Body of pancreas (tissue), 4 donors: ENCODE measurements at regions not wholly inside any gene's neighbourhood (a gene's known extent, or its start where the extent isn't known, plus 50 kb on each side); places are given as distances from the start of the nearest gene placed in this dataset.

Experiments
- POLR2A ChIP-seq, 3 donors: fragments of 450-650 bp; IDR thresholded peaks; one replicate each; pipeline ENCODE4 v1.6.1; 2016; ENCODE audit warnings: antibody characterized with exemption in 3 of 3, mild to moderate bottlenecking in 2 of 3
- TF ChIP-seq, protein P1 (sequence below), 7 experiments: fragments of 450-650 bp in 4 of 7; fragments of 200-600 bp in 3 of 7; sonication (generic) in 3 of 7; IDR thresholded peaks; one replicate each; pipeline ENCODE4 v1.5.1; 2016 to 2019; ENCODE audit warnings: antibody characterized with exemption in 7 of 7

DNA sequence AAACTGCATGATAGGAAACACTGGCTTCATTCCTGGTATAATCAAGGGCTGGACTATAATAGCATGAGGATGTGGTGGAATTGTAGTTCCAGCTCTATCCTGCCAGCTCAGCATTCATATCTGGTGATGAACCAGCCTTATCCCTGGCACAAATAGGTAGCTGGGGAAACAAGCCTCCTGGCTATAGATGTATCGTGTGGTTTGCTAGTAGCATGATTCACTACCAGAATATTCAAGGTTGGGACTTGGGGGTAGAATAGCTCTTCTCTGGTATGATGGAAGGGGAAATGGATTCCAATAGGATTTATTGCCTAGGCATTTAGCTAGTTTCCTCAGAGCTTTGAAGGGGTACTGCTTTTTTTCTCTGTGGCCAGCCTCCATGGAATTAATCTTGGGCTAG lies 532.8 kb downstream of the FBXO15 start:
- TF ChIP-seq, protein P1, sequence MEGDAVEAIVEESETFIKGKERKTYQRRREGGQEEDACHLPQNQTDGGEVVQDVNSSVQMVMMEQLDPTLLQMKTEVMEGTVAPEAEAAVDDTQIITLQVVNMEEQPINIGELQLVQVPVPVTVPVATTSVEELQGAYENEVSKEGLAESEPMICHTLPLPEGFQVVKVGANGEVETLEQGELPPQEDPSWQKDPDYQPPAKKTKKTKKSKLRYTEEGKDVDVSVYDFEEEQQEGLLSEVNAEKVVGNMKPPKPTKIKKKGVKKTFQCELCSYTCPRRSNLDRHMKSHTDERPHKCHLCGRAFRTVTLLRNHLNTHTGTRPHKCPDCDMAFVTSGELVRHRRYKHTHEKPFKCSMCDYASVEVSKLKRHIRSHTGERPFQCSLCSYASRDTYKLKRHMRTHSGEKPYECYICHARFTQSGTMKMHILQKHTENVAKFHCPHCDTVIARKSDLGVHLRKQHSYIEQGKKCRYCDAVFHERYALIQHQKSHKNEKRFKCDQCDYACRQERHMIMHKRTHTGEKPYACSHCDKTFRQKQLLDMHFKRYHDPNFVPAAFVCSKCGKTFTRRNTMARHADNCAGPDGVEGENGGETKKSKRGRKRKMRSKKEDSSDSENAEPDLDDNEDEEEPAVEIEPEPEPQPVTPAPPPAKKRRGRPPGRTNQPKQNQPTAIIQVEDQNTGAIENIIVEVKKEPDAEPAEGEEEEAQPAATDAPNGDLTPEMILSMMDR (IDR thresholded peaks at IDR 0.05): no peak
- TF ChIP-seq POLR2A (IDR thresholded peaks at IDR 0.05): no peak
